Central memory CD8-positive, alpha-beta T cell (primary cell): ENCODE measurements at regions not wholly inside any gene's neighbourhood (a gene's known extent, or its start where the extent isn't known, plus 50 kb on each side); places are given as distances from the start of the nearest gene placed in this dataset.
"Not testable (repeated sequence)": the region's sequence is repeated elsewhere in the genome, so short reads cannot be mapped to it uniquely, and the experiment has no call there.

Experiments
- ATAC-seq: fragments of 150-1000 bp; cut with Tn5 transposase; replicated peaks from 2 replicates; pipeline ENCODE4 v1.10.0; 2022; ENCODE audit warnings: mild to moderate bottlenecking, moderate FRiP score, moderate number of reproducible peaks; ENCODE audit not compliant: poor library complexity, severe bottlenecking; ENCODE audit errors: extremely low read depth
- DNase-seq, 2 donors: peaks; one replicate each; pipeline ENCODE4 v3.0.0; 2021; ENCODE audit warnings: low spot score in 2 of 2
- H3K27ac Mint-ChIP-seq: one replicate; pipeline ENCODE4 v1.8.0; 2022; ENCODE audit warnings: low read depth, mild to moderate bottlenecking, moderate library complexity, mixed read lengths
- H3K27me3 Mint-ChIP-seq: one replicate; pipeline ENCODE4 v1.8.0; 2022; ENCODE audit warnings: mixed read lengths
- H3K36me3 Mint-ChIP-seq: one replicate; pipeline ENCODE4 v1.8.0; 2022; ENCODE audit warnings: mild to moderate bottlenecking, moderate library complexity, mixed read lengths; ENCODE audit not compliant: insufficient read depth
- H3K4me1 Mint-ChIP-seq: one replicate; pipeline ENCODE4 v1.8.0; 2022; ENCODE audit warnings: mixed read lengths
- H3K4me3 Mint-ChIP-seq: one replicate; pipeline ENCODE4 v1.8.0; 2022; ENCODE audit warnings: mild to moderate bottlenecking, moderate library complexity, mixed read lengths
- H3K9me3 Mint-ChIP-seq: one replicate; pipeline ENCODE4 v1.8.0; 2022; ENCODE audit warnings: mixed read lengths

DNA sequence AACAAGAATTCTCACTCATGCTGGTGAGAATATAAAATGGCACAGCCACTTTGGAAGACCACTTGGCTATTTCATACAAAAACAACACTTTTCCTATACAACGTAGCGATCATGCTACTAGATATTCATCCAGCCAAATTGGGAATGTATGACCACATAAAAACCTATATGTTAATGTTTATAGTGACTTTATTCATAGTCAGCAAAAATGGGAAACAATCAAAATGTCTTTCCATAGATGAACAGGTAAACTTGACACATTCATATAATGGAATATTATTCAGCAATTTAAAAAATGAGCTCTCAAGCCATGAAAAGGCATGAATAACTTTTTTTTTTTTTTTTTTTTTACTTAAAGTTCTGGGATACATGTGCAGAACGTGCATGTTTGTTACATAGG lies 445.2 kb downstream of the ZBBX start:
- Mint-ChIP-seq H3K27ac (no peak overlapping the region), H3K4me3 (no peak overlapping the region), H3K4me1 (no peaks in the 10 kb centered on the region), H3K9me3 (peaks cover 12% of the 10 kb centered on the region), H3K27me3 (no peaks in the 10 kb centered on the region), H3K36me3 (peaks cover 2% of the 10 kb centered on the region)
- ATAC-seq, result no peak
- DNase-seq, result no peak

DNA sequence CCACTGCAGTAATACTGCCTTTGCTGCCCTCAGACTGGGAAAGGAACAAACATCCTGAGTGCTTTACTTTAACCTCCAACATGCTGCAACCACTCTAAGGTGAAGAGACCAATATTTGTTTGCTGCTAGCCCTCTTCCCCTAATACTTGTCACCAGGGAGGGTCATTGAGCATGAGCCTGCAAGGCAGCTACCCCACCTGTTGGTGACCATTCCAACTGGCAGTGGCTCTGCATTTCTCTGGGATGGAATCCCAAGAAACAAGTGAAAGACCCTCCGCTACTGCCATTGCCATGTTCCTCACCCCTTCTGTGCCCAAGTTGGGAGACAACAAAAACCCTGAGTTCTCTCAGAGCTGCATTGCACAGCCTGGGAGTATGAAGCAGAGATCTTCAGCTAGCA lies 462.7 kb downstream of the ZBBX start:
- ATAC-seq (no peak), DNase-seq (no peak)
- peaks cover 43% of the 10 kb centered on the region for H3K9me3 Mint-ChIP-seq
- H3K27me3 Mint-ChIP-seq, result no peaks in the 10 kb centered on the region
- no peak overlapping the region for H3K27ac Mint-ChIP-seq
- H3K36me3 Mint-ChIP-seq, result no peaks in the 10 kb centered on the region
- H3K4me3 Mint-ChIP-seq, result no peak overlapping the region
- H3K4me1 Mint-ChIP-seq, result no peaks in the 10 kb centered on the region

DNA sequence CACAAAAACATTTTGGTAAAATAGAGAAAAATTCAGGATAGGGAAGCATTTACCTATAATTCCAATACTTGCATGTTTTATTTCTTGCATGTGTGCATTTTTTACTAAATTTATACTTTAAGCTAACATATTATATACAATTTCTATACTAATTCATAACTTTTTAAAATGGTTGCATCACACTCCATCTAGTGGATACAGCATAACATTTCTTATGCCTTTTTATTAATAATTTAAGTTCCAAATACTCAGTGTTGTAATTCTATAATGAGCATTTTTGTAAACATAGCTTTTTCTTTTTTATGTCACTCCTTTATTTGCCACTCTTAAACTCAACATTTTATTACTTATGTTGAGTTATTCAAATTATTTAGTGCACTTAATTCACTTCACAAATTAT lies 477.7 kb downstream of the ZBBX start:
- no peak overlapping the region for H3K4me3 Mint-ChIP-seq
- H3K9me3 Mint-ChIP-seq, result peaks cover 20% of the 10 kb centered on the region
- H3K27me3 Mint-ChIP-seq, result no peaks in the 10 kb centered on the region
- H3K36me3 Mint-ChIP-seq, result no peaks in the 10 kb centered on the region
- no peaks in the 10 kb centered on the region for H3K4me1 Mint-ChIP-seq
- no peak overlapping the region for H3K27ac Mint-ChIP-seq
- no peak for ATAC-seq
- DNase-seq, result no peak

DNA sequence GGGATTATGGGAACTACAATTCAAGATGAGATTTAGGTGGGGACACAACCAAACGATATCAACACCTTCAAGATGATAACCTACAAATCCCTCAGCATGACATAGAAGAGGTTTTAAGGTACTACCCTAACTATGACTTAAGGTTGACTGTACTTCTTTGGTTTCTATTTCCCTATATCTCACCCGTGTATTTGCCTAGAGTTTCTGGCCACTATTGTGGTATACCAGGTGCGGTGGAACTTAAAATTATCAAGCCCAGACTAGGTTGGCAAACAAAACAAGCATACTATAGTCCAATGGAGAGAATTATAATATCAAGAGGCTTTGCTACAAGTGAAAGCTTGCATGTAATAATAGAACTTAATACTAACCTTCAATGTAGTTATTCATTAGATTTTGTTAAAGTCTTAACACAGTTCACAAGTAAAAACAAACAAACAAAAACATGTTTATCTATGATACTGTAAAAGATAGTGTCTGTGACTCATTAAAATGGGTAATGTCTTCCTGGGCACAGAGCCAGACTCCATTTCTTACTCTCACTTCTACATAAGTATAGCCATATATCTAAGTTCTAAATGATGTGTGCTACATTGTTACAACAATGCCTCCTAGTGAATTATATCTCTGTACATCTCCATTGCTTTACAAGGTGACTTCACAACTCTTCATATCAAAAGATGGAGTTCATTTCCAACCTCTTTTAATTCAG lies 479.1 kb downstream of the ZBBX start:
- Mint-ChIP-seq H3K9me3 (peaks cover 19% of the 10 kb centered on the region), H3K36me3 (no peaks in the 10 kb centered on the region), H3K27me3 (no peaks in the 10 kb centered on the region), H3K27ac (no peak overlapping the region), H3K4me1 (no peaks in the 10 kb centered on the region), H3K4me3 (no peak overlapping the region)
- ATAC-seq (no peak), DNase-seq (no peak)

DNA sequence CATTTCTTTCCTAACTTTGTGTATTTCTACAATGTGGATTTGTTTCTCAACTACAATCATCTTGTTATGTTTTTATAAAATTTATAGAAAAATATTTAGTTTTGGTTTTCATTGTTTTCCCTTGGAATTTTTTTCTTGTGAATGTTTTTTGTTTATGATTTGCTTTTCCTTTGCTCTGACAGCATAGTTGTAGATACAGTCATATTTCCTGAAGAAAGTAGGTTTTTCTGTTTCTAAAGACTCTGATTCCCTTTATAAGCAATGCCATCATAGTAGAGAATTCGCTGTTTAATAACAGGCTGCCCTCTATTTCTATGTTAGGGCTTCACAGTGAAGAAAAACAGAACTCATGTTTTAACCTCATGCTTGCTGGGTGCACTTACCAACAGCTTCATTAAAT lies 482.3 kb downstream of the ZBBX start:
- ATAC-seq, result no peak
- no peaks in the 10 kb centered on the region for H3K4me1 Mint-ChIP-seq

DNA sequence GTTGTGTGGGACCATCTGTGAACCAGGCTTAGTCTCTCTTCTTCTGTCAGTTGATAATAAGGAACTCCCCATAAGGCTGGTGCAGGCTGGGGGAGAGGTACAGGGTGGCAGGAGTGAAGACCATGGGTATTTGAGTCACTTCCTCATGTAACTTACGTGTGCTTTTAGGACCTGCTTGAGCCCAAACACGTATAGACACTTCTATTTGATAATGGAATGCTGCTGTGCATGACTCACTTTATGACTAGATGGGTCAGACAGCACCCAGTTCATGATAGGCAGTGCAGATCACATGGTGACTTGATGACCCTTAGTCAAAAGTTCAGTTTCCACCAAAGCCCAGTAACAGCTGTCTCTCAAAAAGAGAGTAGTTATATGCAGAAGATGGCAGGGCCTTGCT lies 490.9 kb downstream of the ZBBX start:
- no peaks in the 10 kb centered on the region for H3K4me1 Mint-ChIP-seq
- no peaks in the 10 kb centered on the region for H3K9me3 Mint-ChIP-seq
- no peaks in the 10 kb centered on the region for H3K27me3 Mint-ChIP-seq
- ATAC-seq, result no peak
- H3K27ac Mint-ChIP-seq, result no peak overlapping the region
- DNase-seq, result no peak
- no peaks in the 10 kb centered on the region for H3K36me3 Mint-ChIP-seq
- H3K4me3 Mint-ChIP-seq, result no peak overlapping the region

More for the DNA sequence above, 482.3 kb downstream of the ZBBX start:
- no peak overlapping the region for H3K27ac Mint-ChIP-seq
- H3K27me3 Mint-ChIP-seq, result no peaks in the 10 kb centered on the region
- H3K9me3 Mint-ChIP-seq, result peaks cover 7% of the 10 kb centered on the region
- DNase-seq, result no peak
- no peak overlapping the region for H3K4me3 Mint-ChIP-seq
- no peaks in the 10 kb centered on the region for H3K36me3 Mint-ChIP-seq

DNA sequence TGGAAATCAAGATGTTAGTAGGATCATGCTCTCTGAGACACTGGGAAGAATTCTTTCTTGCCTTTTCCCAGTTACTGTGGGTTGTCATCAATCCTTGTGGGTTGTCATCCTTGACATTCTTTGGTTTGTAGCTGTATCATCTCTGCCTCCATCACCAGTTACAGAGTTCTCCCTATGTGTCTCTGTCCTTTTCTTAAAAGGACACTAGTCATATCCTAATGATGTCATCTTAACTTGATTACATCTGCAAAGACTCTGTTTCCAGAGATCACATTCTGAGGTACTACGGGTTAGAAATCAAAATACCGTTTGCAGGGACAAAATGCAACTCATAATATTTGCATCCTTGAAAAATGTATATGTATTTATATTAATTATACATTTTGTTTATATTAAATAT lies 500.4 kb downstream of the ZBBX start:
- ATAC-seq, result no peak
- H3K4me1 Mint-ChIP-seq, result no peaks in the 10 kb centered on the region
- no peaks in the 10 kb centered on the region for H3K36me3 Mint-ChIP-seq
- no peak for DNase-seq
- H3K27me3 Mint-ChIP-seq, result no peaks in the 10 kb centered on the region
- no peak overlapping the region for H3K27ac Mint-ChIP-seq
- H3K4me3 Mint-ChIP-seq, result no peak overlapping the region
- peaks cover 16% of the 10 kb centered on the region for H3K9me3 Mint-ChIP-seq

DNA sequence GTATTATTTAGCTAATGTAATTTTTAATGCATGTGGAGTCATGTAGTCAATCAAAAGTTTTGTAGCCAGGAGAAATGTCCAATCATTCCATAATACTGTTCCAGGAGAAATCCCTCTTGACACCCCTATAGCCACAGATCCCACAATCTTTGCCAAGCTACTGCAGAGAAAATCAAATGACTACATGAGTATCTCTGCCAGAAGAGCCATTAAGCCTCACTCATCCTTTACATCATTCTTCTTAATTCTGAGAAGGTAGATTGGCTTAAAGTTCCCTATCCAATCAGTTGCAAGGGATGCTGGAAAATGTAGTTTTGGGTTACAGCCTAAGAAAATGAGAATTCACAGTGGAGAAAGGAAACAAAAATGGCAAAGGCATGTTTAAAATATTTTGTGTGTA lies 502.1 kb downstream of the ZBBX start:
- no peak for ATAC-seq
- Mint-ChIP-seq H3K36me3 (no peaks in the 10 kb centered on the region), H3K4me3 (no peak overlapping the region)

DNA sequence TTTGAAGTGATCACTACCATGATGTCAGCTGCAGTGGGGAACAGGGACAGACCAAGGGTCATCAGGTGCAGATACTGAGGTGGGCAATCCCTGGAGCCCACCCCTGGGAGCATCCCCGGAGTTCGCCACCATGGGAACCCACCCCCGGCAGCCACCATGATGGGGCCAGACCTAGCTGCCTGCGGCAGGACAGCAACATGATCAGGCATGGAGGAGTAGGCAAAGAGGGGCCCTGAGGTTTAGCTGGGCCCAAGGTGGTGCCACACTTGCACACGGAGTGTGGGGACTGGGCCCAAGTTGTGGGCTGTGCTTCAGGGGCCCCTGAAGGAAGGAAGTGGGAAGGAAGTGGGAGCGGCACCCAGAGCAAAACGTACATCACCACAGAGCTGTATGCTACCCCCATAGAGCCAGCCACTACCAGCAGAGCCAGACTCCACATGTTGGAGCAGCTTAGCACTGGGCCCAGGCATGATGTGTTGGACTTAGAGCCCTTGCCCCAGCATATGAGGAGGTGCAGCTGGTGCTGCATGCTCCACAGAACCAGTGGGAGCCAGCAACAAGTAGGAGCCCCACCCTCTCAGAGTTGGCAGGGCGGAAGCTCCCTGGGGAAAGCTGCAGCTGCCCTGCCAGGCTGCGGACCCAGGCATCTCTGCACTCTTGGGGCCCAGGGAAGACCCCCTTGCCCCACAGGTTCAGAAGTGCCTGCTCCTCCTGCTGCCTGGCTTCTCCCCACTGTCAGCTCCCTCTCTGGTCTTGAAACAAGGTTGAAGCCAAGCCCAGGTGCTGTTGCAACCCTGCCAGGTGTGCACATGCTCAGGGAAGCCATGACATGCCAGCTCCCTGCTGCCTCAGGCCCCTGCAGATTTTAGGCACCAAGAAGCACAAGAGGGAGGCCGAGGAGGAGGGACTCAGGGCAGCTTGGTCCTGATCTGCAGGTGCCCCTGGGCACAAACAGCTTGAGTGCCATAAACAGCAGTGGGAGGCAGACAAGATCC lies 515.3 kb downstream of the ZBBX start:
- no peak for ATAC-seq
- Mint-ChIP-seq H3K9me3 (peaks cover 10% of the 10 kb centered on the region), H3K27me3 (no peaks in the 10 kb centered on the region), H3K27ac (no peak overlapping the region), H3K4me3 (no peak overlapping the region), H3K4me1 (no peaks in the 10 kb centered on the region), H3K36me3 (no peaks in the 10 kb centered on the region)
- no peak for DNase-seq

More for the DNA sequence above, 502.1 kb downstream of the ZBBX start:
- H3K9me3 Mint-ChIP-seq, result peaks cover 21% of the 10 kb centered on the region
- H3K27ac Mint-ChIP-seq, result no peak overlapping the region
- no peaks in the 10 kb centered on the region for H3K4me1 Mint-ChIP-seq
- DNase-seq, result no peak
- no peaks in the 10 kb centered on the region for H3K27me3 Mint-ChIP-seq

DNA sequence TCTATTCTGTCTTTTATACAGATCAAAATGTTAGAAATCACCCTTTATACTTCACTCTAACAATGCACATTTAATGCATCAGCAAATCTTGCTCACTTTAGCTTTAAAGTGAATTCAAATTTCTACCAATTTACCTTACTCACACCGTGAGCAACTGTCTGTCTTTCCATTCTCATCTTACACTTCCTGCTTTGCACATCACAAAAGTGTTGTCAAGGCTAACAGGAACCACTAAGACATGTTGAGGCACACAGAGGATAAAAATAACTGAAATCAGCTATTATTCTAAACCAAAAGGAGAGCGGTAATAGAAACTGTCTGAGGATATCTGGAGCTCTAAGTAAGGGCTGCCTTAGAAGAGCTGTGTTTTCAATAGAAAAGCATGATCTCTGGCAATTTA lies 519.9 kb downstream of the ZBBX start:
- DNase-seq (no peak), ATAC-seq (no peak)
- Mint-ChIP-seq H3K9me3 (peaks cover 5% of the 10 kb centered on the region), H3K4me1 (no peaks in the 10 kb centered on the region), H3K27me3 (no peaks in the 10 kb centered on the region), H3K4me3 (no peak overlapping the region), H3K36me3 (no peaks in the 10 kb centered on the region), H3K27ac (no peak overlapping the region)

DNA sequence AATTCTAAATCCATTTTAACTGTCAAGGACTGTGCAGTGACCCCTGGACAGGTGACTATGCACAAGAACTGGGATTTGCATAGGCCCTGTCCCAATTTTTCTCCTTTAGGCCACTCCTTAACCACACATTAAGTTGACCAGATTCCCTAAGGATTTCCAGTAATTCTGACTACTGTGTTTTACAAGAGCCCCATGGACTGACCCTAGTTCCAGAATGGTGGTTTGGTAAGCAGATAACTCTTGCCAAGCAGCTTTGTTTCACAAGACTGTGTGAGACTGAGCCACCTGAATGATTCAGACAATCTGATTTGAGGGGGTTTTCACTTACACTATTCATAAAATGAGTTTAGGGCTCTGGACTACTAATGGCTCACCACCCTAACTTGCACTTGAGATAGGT lies 535.8 kb downstream of the ZBBX start:
- Mint-ChIP-seq H3K9me3 (peaks cover 12% of the 10 kb centered on the region), H3K4me1 (no peaks in the 10 kb centered on the region), H3K27ac (no peak overlapping the region), H3K36me3 (no peaks in the 10 kb centered on the region), H3K4me3 (no peak overlapping the region), H3K27me3 (no peaks in the 10 kb centered on the region)
- ATAC-seq, result no peak
- DNase-seq, result no peak

DNA sequence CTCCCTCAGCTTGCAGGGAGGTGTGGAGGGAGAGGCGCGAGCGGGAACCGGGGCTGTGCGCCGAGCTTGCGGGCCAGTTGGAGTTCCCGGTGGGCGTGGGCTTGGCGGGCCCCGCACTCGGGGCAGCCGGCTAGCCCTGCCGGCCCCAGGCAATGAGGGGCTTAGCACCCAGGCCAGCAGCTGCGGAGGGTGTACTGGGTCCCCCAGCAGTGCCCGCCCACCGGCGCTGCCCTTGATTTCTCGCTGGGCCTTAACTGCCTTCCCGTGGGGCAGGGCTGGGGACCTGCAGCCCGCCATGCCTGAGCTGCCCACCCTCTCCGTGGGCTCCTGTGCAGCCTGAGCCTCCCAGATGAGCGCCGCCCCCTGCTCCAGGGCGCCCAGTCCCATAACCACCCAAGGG lies 537.3 kb downstream of the ZBBX start:
- not testable (repeated sequence) for H3K27me3 Mint-ChIP-seq, H3K4me1 Mint-ChIP-seq, ATAC-seq, H3K36me3 Mint-ChIP-seq, DNase-seq, H3K27ac Mint-ChIP-seq, H3K4me3 Mint-ChIP-seq
- H3K9me3 Mint-ChIP-seq, result peaks cover 12% of the 10 kb centered on the region

DNA sequence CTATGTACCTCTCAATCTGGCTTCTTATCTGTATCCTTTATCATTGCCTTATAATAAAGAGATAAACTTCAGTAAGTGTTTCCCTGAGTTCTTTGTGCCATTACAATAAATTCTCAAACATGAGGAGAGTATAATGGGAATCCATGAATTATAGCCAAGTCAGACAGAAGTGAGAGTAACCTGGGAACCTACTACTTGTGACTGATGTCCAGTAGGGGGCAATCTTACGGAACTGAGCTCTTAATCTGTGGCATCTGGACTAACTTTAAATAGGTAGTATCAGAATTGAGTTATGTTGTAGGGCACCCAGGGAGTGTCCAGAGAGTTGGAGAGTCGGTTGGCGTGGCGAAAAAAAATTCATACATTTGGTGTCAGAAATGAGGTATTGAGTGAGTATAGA lies 542.6 kb downstream of the ZBBX start:
- no peaks in the 10 kb centered on the region for H3K27me3 Mint-ChIP-seq
- peaks cover 17% of the 10 kb centered on the region for H3K9me3 Mint-ChIP-seq
- DNase-seq (no peak), ATAC-seq (no peak)
- no peaks in the 10 kb centered on the region for H3K4me1 Mint-ChIP-seq
- no peaks in the 10 kb centered on the region for H3K36me3 Mint-ChIP-seq
- no peak overlapping the region for H3K27ac Mint-ChIP-seq
- no peak overlapping the region for H3K4me3 Mint-ChIP-seq
